Liver (tissue), 8 donors: ENCODE measurements at regions not wholly inside any gene's neighbourhood (a gene's known extent, or its start where the extent isn't known, plus 50 kb on each side); places are given as distances from the start of the nearest gene placed in this dataset.

Experiments used
- DNase-seq: peaks from one replicate; pipeline ENCODE4 v3.0.0-alpha.2; 2017; ENCODE audit warnings: low spot score
- H3K27ac ChIP-seq, 2 donors: one replicate each; pipeline ENCODE4 v1.7.0; 2013; ENCODE audit warnings: inconsistent platforms in 2 of 2, low read length in 2 of 2, control low read depth in 1 of 2, low read depth in 1 of 2, mild to moderate bottlenecking in 1 of 2
- H3K27me3 ChIP-seq, 4 donors: one replicate each; pipeline versions ENCODE4 v1.6.1 to v1.7.0; 2013; ENCODE audit warnings: low read length in 3 of 4, inconsistent platforms in 1 of 4, mild to moderate bottlenecking in 1 of 4, moderate library complexity in 1 of 4; ENCODE audit not compliant: control insufficient read depth in 4 of 4, insufficient read depth in 4 of 4
- H3K36me3 ChIP-seq, 4 donors: one replicate each; pipeline versions ENCODE4 v1.6.1 to v1.7.0; 2013; ENCODE audit warnings: low read length in 3 of 4, mild to moderate bottlenecking in 3 of 4, low read depth in 1 of 4, moderate library complexity in 1 of 4; ENCODE audit not compliant: control insufficient read depth in 4 of 4, insufficient read depth in 3 of 4
- H3K4me1 ChIP-seq, 4 donors: one replicate each; pipeline versions ENCODE4 v1.6.1 to v1.7.0; 2013; ENCODE audit warnings: low read length in 3 of 4, mild to moderate bottlenecking in 3 of 4, moderate library complexity in 1 of 4; ENCODE audit not compliant: control insufficient read depth in 4 of 4, insufficient read depth in 4 of 4
- H3K4me3 ChIP-seq, 3 donors: one replicate each; pipeline versions ENCODE4 v1.6.1 to v1.7.0; 2013; ENCODE audit warnings: low read length in 3 of 3, control low read depth in 1 of 3, low read depth in 1 of 3, mild to moderate bottlenecking in 1 of 3
- H3K9ac ChIP-seq, 2 donors: one replicate each; pipeline ENCODE4 v1.7.0; 2013; ENCODE audit warnings: low read length in 2 of 2, mild to moderate bottlenecking in 2 of 2, moderate library complexity in 2 of 2, control low read depth in 1 of 2, low read depth in 1 of 2
- H3K9me3 ChIP-seq, 4 donors: one replicate each; pipeline versions ENCODE4 v1.6.1 to v1.7.0; 2013; ENCODE audit warnings: low read length in 3 of 4; ENCODE audit not compliant: control insufficient read depth in 4 of 4
- CTCF ChIP-seq: fragments of 150-350 bp; IDR thresholded peaks from 2 replicates; pipeline ENCODE4 v1.5.1; 2017; ENCODE audit warnings: improper control_type of control experiment, low read depth, low read length; ENCODE audit not compliant: missing input control
- EGR1 ChIP-seq, 2 donors: IDR thresholded peaks; 2 replicates each; pipeline ENCODE4 v1.6.1; 2016 to 2018; ENCODE audit warnings: antibody characterized with exemption in 2 of 2, low read depth in 2 of 2
- FOXA1 ChIP-seq: IDR thresholded peaks from 2 replicates; pipeline ENCODE4 v1.6.1; 2016; ENCODE audit warnings: antibody characterized with exemption
- FOXA2 ChIP-seq: IDR thresholded peaks from 2 replicates; pipeline ENCODE4 v1.6.1; 2016; ENCODE audit warnings: antibody characterized with exemption
- GABPA ChIP-seq, 2 donors: IDR thresholded peaks in 1 of 2; conservative IDR thresholded peaks in 1 of 2; 2 replicates each; pipeline ENCODE4 v1.6.1; 2016; ENCODE audit warnings: antibody characterized with exemption in 2 of 2, mild to moderate bottlenecking in 1 of 2, moderate library complexity in 1 of 2
- HNF4A ChIP-seq, 2 donors: conservative IDR thresholded peaks; 2 replicates each; pipeline ENCODE4 v1.6.1; 2016; ENCODE audit warnings: antibody characterized with exemption in 2 of 2, mild to moderate bottlenecking in 2 of 2
- HNF4G ChIP-seq: IDR thresholded peaks from 2 replicates; pipeline ENCODE4 v1.6.1; 2016; ENCODE audit warnings: antibody characterized with exemption
- JUND ChIP-seq, 2 donors: IDR thresholded peaks; 2 replicates each; pipeline ENCODE4 v1.6.1; 2016; ENCODE audit warnings: antibody characterized with exemption in 2 of 2
- NR2F2 ChIP-seq: IDR thresholded peaks from 2 replicates; pipeline ENCODE4 v1.6.1; 2016; ENCODE audit warnings: antibody characterized with exemption
- RAD21 ChIP-seq, 2 donors: IDR thresholded peaks; 2 replicates each; pipeline ENCODE4 v1.6.1; 2016; ENCODE audit warnings: antibody characterized with exemption in 2 of 2, mild to moderate bottlenecking in 2 of 2
- REST ChIP-seq: IDR thresholded peaks from 2 replicates; pipeline ENCODE4 v1.6.1; 2016; ENCODE audit warnings: antibody characterized with exemption, mild to moderate bottlenecking
- RXRA ChIP-seq, 2 donors: IDR thresholded peaks; 2 replicates each; pipeline ENCODE4 v1.6.1; 2017 to 2018; ENCODE audit warnings: antibody characterized with exemption in 2 of 2, mild to moderate bottlenecking in 1 of 2
- SP1 ChIP-seq: IDR thresholded peaks from 2 replicates; pipeline ENCODE4 v1.6.1; 2018; ENCODE audit warnings: antibody characterized with exemption, mild to moderate bottlenecking
- TAF1 ChIP-seq: conservative IDR thresholded peaks from 2 replicates; pipeline ENCODE4 v1.6.1; 2016; ENCODE audit warnings: antibody characterized with exemption, mild to moderate bottlenecking
- YY1 ChIP-seq: IDR thresholded peaks from 2 replicates; pipeline ENCODE4 v1.6.1; 2016; ENCODE audit warnings: antibody characterized with exemption, mild to moderate bottlenecking
- ZBTB33 ChIP-seq: IDR thresholded peaks from 2 replicates; pipeline ENCODE4 v1.6.1; 2016; ENCODE audit warnings: antibody characterized with exemption
- WGBS: extraction: QIAGEN DNeasy Blood & Tissue Kit; methylation state at CpG from one replicate; pipeline ENCODE4 v1.1.7; 2013; 5-methylcytosine and 5-hydroxymethylcytosine counted together
- TF ChIP-seq, protein P1 (sequence below): IDR thresholded peaks from 2 replicates; pipeline ENCODE4 v1.6.1; 2016; ENCODE audit warnings: antibody characterized with exemption
- TF ChIP-seq, protein P2 (sequence below): IDR thresholded peaks from 2 replicates; pipeline ENCODE4 v1.6.1; 2016; ENCODE audit warnings: antibody characterized with exemption
- donor health status: healthy.
- donor health status: healthy.
- donor health status: healthy.
- donor health status: healthy.
- donor health status: healthy.

- TF ChIP-seq REST, result no peak
- TF ChIP-seq YY1, result no peak
- TF ChIP-seq RXRA (IDR thresholded peaks at IDR 0.05), result peak in 1 of 2 donors; percentile 93
- no peak for TF ChIP-seq FOXA1
- TF ChIP-seq, protein P1, sequence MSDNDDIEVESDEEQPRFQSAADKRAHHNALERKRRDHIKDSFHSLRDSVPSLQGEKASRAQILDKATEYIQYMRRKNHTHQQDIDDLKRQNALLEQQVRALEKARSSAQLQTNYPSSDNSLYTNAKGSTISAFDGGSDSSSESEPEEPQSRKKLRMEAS, result no peak
- TF ChIP-seq TAF1, result peak; percentile 50
These were observed 97.1 kb upstream of the MAML3 start (continued) for GRCh38 chr4:140250989-140251552.

DNA sequence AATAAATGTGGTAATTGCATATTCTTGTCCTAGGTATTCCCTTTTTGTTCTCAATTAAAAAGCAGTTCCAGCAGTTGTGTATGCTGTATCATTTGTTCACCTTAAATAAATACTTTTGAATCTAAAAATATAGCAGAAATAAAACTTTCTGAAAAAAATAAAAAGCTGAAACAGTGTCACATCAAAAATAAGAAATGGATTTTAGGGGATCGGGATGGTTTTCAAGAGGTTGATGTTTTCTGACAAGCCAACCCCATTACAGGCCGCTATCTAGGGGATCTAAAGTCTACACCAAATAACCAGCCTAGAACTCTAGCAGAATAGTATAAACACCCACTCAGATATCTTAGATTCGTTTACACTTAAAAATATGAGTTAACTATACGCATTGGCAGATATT is 95.4 kb upstream of the MAML3 start:
- Histone ChIP-seq H3K4me3 (no peak overlapping the region), H3K36me3 (no peaks in the 10 kb centered on the region), H3K27me3 (no peaks in the 10 kb centered on the region), H3K4me1 (peaks cover 0 to 4% (median 2%) of the 10 kb centered on the region in 4 donors), H3K9me3 (no peaks in the 10 kb centered on the region), H3K27ac (no peak overlapping the region), H3K9ac (no peak overlapping the region)
- DNase-seq, result no peak
- WGBS, result 86% methylated on average over 4 of the region's 4 CpGs
- TF ChIP-seq NR2F2 (no peak), RAD21 (IDR thresholded peaks at IDR 0.05) (no peak), SP1 (no peak), CTCF (no peak), REST (no peak), YY1 (no peak), GABPA (IDR thresholded peaks at IDR 0.05 in 1 of 2, conservative IDR thresholded peaks at IDR 0.05 in 1 of 2) (no peak), JUND (IDR thresholded peaks at IDR 0.05) (no peak), RXRA (IDR thresholded peaks at IDR 0.05) (no peak), HNF4G (no peak), FOXA1 (no peak), TAF1 (no peak), ZBTB33 (no peak), EGR1 (IDR thresholded peaks at IDR 0.05; ENCODE audit: low read depth in 2 of 2) (no peak), HNF4A (conservative IDR thresholded peaks at IDR 0.05) (no peak), FOXA2 (no peak)
- TF ChIP-seq, protein P2, sequence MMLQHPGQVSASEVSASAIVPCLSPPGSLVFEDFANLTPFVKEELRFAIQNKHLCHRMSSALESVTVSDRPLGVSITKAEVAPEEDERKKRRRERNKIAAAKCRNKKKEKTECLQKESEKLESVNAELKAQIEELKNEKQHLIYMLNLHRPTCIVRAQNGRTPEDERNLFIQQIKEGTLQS, result no peak
- TF ChIP-seq, protein P1, result no peak
